ENCODE measurements at regions not wholly inside any gene's neighbourhood (a gene's known extent, or its start where the extent isn't known, plus 50 kb on each side); places are given as distances from the start of the nearest gene placed in this dataset.

- ATAC-seq (no peak), DNase-seq (no peak)
- TF ChIP-seq, protein P1, sequence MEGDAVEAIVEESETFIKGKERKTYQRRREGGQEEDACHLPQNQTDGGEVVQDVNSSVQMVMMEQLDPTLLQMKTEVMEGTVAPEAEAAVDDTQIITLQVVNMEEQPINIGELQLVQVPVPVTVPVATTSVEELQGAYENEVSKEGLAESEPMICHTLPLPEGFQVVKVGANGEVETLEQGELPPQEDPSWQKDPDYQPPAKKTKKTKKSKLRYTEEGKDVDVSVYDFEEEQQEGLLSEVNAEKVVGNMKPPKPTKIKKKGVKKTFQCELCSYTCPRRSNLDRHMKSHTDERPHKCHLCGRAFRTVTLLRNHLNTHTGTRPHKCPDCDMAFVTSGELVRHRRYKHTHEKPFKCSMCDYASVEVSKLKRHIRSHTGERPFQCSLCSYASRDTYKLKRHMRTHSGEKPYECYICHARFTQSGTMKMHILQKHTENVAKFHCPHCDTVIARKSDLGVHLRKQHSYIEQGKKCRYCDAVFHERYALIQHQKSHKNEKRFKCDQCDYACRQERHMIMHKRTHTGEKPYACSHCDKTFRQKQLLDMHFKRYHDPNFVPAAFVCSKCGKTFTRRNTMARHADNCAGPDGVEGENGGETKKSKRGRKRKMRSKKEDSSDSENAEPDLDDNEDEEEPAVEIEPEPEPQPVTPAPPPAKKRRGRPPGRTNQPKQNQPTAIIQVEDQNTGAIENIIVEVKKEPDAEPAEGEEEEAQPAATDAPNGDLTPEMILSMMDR (IDR thresholded peaks at IDR 0.05): no peak
- H3K36me3 ChIP-seq (ENCODE audit: control insufficient read depth, insufficient read depth, low read length): no peaks in the 10 kb centered on the region
- Mint-ChIP-seq H3K27me3 (ENCODE audit: low read depth in 2 of 2) (no peaks in the 10 kb centered on the region), H3K9me3 (no peaks in the 10 kb centered on the region), H3K36me3 (no peaks in the 10 kb centered on the region), H3K4me3 (no peak overlapping the region), H3K27ac (no peak overlapping the region), H3K4me1 (no peaks in the 10 kb centered on the region)
- intact Hi-C loops (cut with micrococcal nuclease): no loop called here
- WGBS (ENCODE audit: insufficient coverage): 83% methylated on average over 24 of the region's 24 CpGs
- no peak overlapping the region for H3K27ac ChIP-seq (ENCODE audit: low read length)
- H3K4me1 ChIP-seq (ENCODE audit: control insufficient read depth, insufficient read depth, low read length): no peaks in the 10 kb centered on the region
- no peaks in the 10 kb centered on the region for H3K9me3 ChIP-seq (ENCODE audit: control insufficient read depth, insufficient read depth, low read length)
- no peaks in the 10 kb centered on the region for H3K27me3 ChIP-seq (ENCODE audit: control insufficient read depth, insufficient read depth, low read length)
- H3K4me3 ChIP-seq (ENCODE audit: low read length): no peak overlapping the region
Measured at GRCh38 chr22:48673806-48674500, 1153.7 kb downstream of the BRD1 start.

DNA sequence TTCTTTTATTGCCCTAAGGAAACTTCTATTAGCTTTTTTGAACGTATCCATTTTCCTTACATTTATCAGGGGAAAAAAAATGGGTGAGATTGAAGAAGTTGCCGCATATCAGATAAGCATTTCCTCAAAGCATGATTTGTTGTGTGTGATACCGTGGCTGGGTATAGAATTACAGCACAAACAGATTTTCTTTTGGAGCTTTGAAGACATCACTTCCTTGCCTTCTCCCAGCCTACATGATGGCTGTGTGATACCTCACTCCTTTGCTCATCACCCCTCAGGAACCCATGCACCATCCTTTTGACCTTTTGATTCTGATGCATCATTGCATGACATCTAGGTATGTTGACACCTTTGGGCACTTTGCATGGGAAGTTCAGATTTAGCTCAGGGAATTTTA is 1155.3 kb downstream of the BRD1 start:
- no peak overlapping the region for H3K4me3 ChIP-seq (ENCODE audit: low read length)
- H3K27ac ChIP-seq (ENCODE audit: low read length): no peak overlapping the region
- no peaks in the 10 kb centered on the region for H3K9me3 ChIP-seq (ENCODE audit: control insufficient read depth, insufficient read depth, low read length)
- Mint-ChIP-seq H3K27me3 (ENCODE audit: low read depth in 2 of 2) (no peaks in the 10 kb centered on the region), H3K27ac (no peak overlapping the region), H3K4me1 (no peaks in the 10 kb centered on the region), H3K9me3 (no peaks in the 10 kb centered on the region), H3K4me3 (no peak overlapping the region), H3K36me3 (no peaks in the 10 kb centered on the region)
- no peaks in the 10 kb centered on the region for H3K36me3 ChIP-seq (ENCODE audit: control insufficient read depth, insufficient read depth, low read length)
- ATAC-seq (no peak), DNase-seq (no peak)
- intact Hi-C loops (cut with micrococcal nuclease): no loop called here
- no peaks in the 10 kb centered on the region for H3K27me3 ChIP-seq (ENCODE audit: control insufficient read depth, insufficient read depth, low read length)
- TF ChIP-seq, protein P1 (IDR thresholded peaks at IDR 0.05): no peak
- 89% methylated on average over 1 of the region's 3 CpGs for WGBS (ENCODE audit: insufficient coverage)
- H3K4me1 ChIP-seq (ENCODE audit: control insufficient read depth, insufficient read depth, low read length): no peaks in the 10 kb centered on the region

DNA sequence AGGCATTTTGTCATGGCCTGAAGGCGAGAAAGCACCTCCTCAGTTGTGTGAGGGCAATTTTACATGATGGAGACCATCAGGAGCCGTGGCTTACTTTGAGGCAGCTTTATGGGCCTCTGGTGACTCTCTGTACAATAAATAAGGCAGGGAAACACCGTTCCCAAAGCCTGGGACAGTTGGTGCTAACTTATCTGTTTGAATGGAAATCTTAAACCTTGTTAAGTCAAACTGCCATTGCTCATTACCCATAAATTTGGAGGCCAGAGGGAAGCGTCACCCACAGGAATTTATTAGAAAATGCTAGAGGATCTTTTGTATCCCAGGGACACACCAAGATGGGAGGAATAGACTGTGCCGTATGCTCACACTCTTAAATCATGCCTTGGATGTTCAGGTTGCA is 1156.9 kb downstream of the BRD1 start:
- Histone ChIP-seq H3K9me3 (ENCODE audit: control insufficient read depth, insufficient read depth, low read length) (no peaks in the 10 kb centered on the region), H3K4me1 (ENCODE audit: control insufficient read depth, insufficient read depth, low read length) (no peaks in the 10 kb centered on the region)

More for the DNA sequence above, 1156.9 kb downstream of the BRD1 start:
- ATAC-seq (no peak), DNase-seq (no peak)
- Mint-ChIP-seq H3K4me1 (no peaks in the 10 kb centered on the region), H3K27me3 (ENCODE audit: low read depth in 2 of 2) (no peaks in the 10 kb centered on the region), H3K36me3 (no peaks in the 10 kb centered on the region), H3K27ac (no peak overlapping the region), H3K4me3 (no peak overlapping the region), H3K9me3 (no peaks in the 10 kb centered on the region)
- H3K4me3 ChIP-seq (ENCODE audit: low read length): no peak overlapping the region
- WGBS (ENCODE audit: insufficient coverage): 71% methylated on average over 5 of the region's 5 CpGs
- H3K27me3 ChIP-seq (ENCODE audit: control insufficient read depth, insufficient read depth, low read length): no peaks in the 10 kb centered on the region
- intact Hi-C loops (cut with micrococcal nuclease): no loop called here
- no peaks in the 10 kb centered on the region for H3K36me3 ChIP-seq (ENCODE audit: control insufficient read depth, insufficient read depth, low read length)
- TF ChIP-seq, protein P1 (IDR thresholded peaks at IDR 0.05): no peak
- H3K27ac ChIP-seq (ENCODE audit: low read length): no peak overlapping the region
